Thyroid gland (tissue), 4 donors: ENCODE measurements at regions not wholly inside any gene's neighbourhood (a gene's known extent, or its start where the extent isn't known, plus 50 kb on each side); places are given as distances from the start of the nearest gene placed in this dataset.

ENCODE experiments used
- DNase-seq, 2 donors: peaks; one replicate each; pipeline ENCODE4 v3.0.0-alpha.2; 2019
- H3K27ac ChIP-seq, 3 donors: fragments of 200-600 bp; sonication (generic); 1 replicate in 2 of 3; 2 replicates in 1 of 3; pipeline ENCODE4 v1.5.1; 2016 to 2019; ENCODE audit warnings: mild to moderate bottlenecking in 1 of 3, moderate library complexity in 1 of 3
- H3K27me3 ChIP-seq: fragments of 200-600 bp; sonication (generic); one replicate; pipeline ENCODE4 v1.5.1; 2019
- H3K36me3 ChIP-seq, 2 donors: fragments of 200-600 bp; sonication (generic); one replicate each; pipeline ENCODE4 v1.5.1; 2016 to 2019
- H3K4me1 ChIP-seq, 2 donors: fragments of 200-600 bp; sonication (generic); one replicate each; pipeline ENCODE4 v1.5.1; 2017 to 2019
- H3K4me3 ChIP-seq, 3 donors: fragments of 200-600 bp; sonication (generic); replicated peaks in 1 of 3; 1 replicate in 2 of 3; 2 replicates in 1 of 3; pipeline ENCODE4 v1.5.1; 2016; ENCODE audit warnings: mild to moderate bottlenecking in 1 of 3
- H3K9me3 ChIP-seq: fragments of 200-600 bp; sonication (generic); one replicate; pipeline ENCODE4 v1.5.1; 2017
- POLR2A ChIP-seq, 2 donors: fragments of 450-650 bp; IDR thresholded peaks; one replicate each; pipeline ENCODE4 v1.6.1; 2017; ENCODE audit warnings: antibody characterized with exemption in 2 of 2, mild to moderate bottlenecking in 2 of 2, moderate library complexity in 1 of 2
- WGBS, 2 donors: methylation state at CpG; one replicate each; pipeline ENCODE4 v1.1.5; 2017; 5-methylcytosine and 5-hydroxymethylcytosine counted together
- intact Hi-C: fragments of 100-400 bp; cut with DNase I; formaldehyde crosslinking; loops from one replicate; pipeline ENCODE4 v1.15.1; 2023
- TF ChIP-seq, protein P1 (sequence below), 6 experiments: fragments of 200-600 bp in 3 of 6; fragments of 450-650 bp in 3 of 6; sonication (generic) in 3 of 6; IDR thresholded peaks; one replicate each; pipeline ENCODE4 v1.5.1; 2016 to 2019; ENCODE audit warnings: antibody characterized with exemption in 6 of 6, mild to moderate bottlenecking in 2 of 6, inconsistent platforms in 1 of 6, moderate library complexity in 1 of 6

- DNase-seq: no peak
- WGBS, 2 donors: 69 to 74% methylated on average over 2 of the region's 2 CpGs
- TF ChIP-seq POLR2A (IDR thresholded peaks at IDR 0.05): no peak
- TF ChIP-seq, protein P1, sequence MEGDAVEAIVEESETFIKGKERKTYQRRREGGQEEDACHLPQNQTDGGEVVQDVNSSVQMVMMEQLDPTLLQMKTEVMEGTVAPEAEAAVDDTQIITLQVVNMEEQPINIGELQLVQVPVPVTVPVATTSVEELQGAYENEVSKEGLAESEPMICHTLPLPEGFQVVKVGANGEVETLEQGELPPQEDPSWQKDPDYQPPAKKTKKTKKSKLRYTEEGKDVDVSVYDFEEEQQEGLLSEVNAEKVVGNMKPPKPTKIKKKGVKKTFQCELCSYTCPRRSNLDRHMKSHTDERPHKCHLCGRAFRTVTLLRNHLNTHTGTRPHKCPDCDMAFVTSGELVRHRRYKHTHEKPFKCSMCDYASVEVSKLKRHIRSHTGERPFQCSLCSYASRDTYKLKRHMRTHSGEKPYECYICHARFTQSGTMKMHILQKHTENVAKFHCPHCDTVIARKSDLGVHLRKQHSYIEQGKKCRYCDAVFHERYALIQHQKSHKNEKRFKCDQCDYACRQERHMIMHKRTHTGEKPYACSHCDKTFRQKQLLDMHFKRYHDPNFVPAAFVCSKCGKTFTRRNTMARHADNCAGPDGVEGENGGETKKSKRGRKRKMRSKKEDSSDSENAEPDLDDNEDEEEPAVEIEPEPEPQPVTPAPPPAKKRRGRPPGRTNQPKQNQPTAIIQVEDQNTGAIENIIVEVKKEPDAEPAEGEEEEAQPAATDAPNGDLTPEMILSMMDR (IDR thresholded peaks at IDR 0.05): no peak
- Histone ChIP-seq H3K27ac (no peak overlapping the region), H3K4me1 (no peaks in the 10 kb centered on the region), H3K27me3 (no peaks in the 10 kb centered on the region), H3K36me3 (no peaks in the 10 kb centered on the region), H3K4me3 (no peak overlapping the region), H3K9me3 (no peaks in the 10 kb centered on the region)
- intact Hi-C loops: no loop called here
Observed at GRCh38 chr21:27380303-27380702, 413.4 kb upstream of the ADAMTS5 start.

GRCh38 chr21:27379354-27379753, 412.5 kb upstream of the ADAMTS5 start:
- intact Hi-C loops: no loop called here

DNA sequence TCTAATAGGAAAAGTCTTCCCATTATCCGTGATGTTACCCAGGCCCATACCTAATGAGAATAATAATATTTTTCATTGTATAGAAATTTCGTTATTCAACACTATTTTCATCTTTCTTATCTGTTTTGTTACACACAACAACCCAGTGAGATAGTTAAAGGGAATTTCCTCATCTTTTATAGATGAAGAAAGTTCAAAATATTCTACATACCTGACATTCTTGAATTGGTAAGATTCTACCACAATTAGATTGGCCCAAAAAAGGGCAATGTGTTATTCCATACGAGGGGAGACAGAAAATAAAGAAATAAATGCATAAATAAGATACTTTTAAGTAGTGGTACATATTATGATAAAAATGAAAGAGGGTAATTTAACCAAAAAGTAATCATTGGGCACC, 405.5 kb upstream of the ADAMTS5 start:
- no peaks in the 10 kb centered on the region for H3K4me1 ChIP-seq
- H3K9me3 ChIP-seq: no peaks in the 10 kb centered on the region
- H3K27me3 ChIP-seq: no peaks in the 10 kb centered on the region
- intact Hi-C loops: no loop called here
- H3K4me3 ChIP-seq: no peak overlapping the region
- TF ChIP-seq POLR2A (IDR thresholded peaks at IDR 0.05): no peak
- TF ChIP-seq, protein P1 (IDR thresholded peaks at IDR 0.05): no peak
- 85 to 92% methylated on average over 3 of the region's 3 CpGs for WGBS, 2 donors
- no peaks in the 10 kb centered on the region for H3K36me3 ChIP-seq
- no peak for DNase-seq
- H3K27ac ChIP-seq: no peak overlapping the region

More at GRCh38 chr21:27379354-27379753, 412.5 kb upstream of the ADAMTS5 start:
- H3K27ac ChIP-seq: no peak overlapping the region
- TF ChIP-seq, protein P1 (IDR thresholded peaks at IDR 0.05): no peak
- no peak for TF ChIP-seq POLR2A (IDR thresholded peaks at IDR 0.05)
- H3K4me3 ChIP-seq: no peak overlapping the region
- DNase-seq: no peak
- no peaks in the 10 kb centered on the region for H3K36me3 ChIP-seq
- H3K9me3 ChIP-seq: no peaks in the 10 kb centered on the region
- WGBS, 2 donors: 54 to 62% methylated on average over 4 of the region's 4 CpGs
- H3K27me3 ChIP-seq: no peaks in the 10 kb centered on the region
- H3K4me1 ChIP-seq: no peaks in the 10 kb centered on the region

DNA sequence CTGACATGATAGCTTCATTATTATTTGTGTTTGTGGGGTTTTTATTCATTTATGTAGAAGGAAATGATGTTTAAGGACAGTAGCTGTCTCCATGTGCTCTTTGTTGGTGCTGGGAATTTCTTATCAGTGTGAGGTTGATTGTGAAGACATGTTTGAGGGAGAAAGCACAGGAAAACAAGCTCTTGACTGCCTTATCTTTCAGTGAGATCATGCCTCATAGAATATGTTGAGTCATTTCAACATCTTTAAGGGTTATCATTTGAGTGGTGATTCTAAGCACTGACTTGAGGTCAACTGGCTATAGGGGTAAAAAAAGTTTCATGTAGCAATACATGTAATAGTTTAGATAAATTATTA, 405.1 kb upstream of the ADAMTS5 start:
- Histone ChIP-seq H3K9me3 (no peaks in the 10 kb centered on the region), H3K36me3 (no peaks in the 10 kb centered on the region), H3K4me1 (no peaks in the 10 kb centered on the region), H3K27ac (no peak overlapping the region), H3K4me3 (no peak overlapping the region), H3K27me3 (no peaks in the 10 kb centered on the region)
- no peak for TF ChIP-seq POLR2A (IDR thresholded peaks at IDR 0.05)
- TF ChIP-seq, protein P1 (IDR thresholded peaks at IDR 0.05): no peak
- intact Hi-C loops: no loop called here
- DNase-seq: no peak

DNA sequence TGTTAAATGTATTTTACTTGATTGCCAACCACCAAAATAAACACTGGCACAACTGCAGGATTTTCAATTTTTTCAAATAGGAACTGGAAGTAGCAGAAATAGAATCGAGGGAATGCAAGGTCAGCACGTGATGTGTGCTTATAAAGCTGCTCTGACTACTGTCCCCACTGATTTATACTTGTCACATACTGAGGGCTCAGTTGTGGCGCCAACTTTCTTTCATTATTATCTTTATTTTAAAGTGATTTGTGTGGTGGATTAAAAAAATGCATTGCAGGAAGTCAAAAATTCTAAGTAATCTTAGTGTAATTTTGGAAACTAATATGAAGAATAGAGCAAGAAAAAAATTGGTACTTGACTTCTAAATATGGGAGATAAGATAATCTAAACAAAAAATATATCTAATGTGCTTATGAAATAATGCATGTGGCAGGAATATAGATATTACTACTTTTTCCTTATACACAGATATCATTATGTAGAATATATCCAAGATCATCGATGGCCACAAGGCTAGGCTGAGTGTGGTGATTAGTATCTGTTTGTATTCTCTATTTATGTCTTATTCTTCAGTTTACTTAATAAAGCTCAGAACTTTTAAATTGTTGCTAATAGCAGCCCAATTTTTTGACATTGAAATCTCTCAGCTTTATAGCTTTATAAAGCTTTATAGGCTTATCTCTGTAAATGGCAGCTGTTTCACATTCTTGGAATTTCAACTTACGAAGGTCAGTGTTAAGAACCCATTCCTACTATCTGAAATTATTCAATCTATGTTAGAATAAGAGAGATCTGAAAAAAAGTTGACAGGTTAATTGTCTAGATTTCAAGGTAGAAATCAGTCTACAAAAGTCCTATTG, 404.5 kb upstream of the ADAMTS5 start:
- WGBS, 2 donors: 66 to 73% methylated on average over 5 of the region's 5 CpGs
- TF ChIP-seq, protein P1 (IDR thresholded peaks at IDR 0.05): no peak
- no peak for TF ChIP-seq POLR2A (IDR thresholded peaks at IDR 0.05)
- intact Hi-C loops: no loop called here
- H3K27me3 ChIP-seq: no peaks in the 10 kb centered on the region
- H3K36me3 ChIP-seq: no peaks in the 10 kb centered on the region
- no peaks in the 10 kb centered on the region for H3K4me1 ChIP-seq
- DNase-seq: no peak
- H3K27ac ChIP-seq: no peak overlapping the region
- no peak overlapping the region for H3K4me3 ChIP-seq
- H3K9me3 ChIP-seq: no peaks in the 10 kb centered on the region
